Adrenal gland (tissue), 9 donors: ENCODE measurements at regions not wholly inside any gene's neighbourhood (a gene's known extent, or its start where the extent isn't known, plus 50 kb on each side); places are given as distances from the start of the nearest gene placed in this dataset.

Experiments
- DNase-seq, 7 donors: peaks; one replicate each; pipeline ENCODE4 v3.0.0-alpha.2; 2019 to 2020
- H3K27ac ChIP-seq, 5 donors: fragments of 200-600 bp; sonication (generic) in 4 of 5; 1 replicate in 3 of 5; 2 replicates in 2 of 5; pipeline versions ENCODE4 v1.5.1 to v1.8.0; 2016 to 2020; ENCODE audit warnings: mild to moderate bottlenecking in 1 of 5
- H3K27me3 ChIP-seq: fragments of 200-600 bp; 2 replicates; pipeline ENCODE4 v1.8.0; 2021
- H3K36me3 ChIP-seq, 2 donors: fragments of 200-600 bp; replicated peaks in 1 of 2; 1 replicate in 1 of 2; 2 replicates in 1 of 2; pipeline versions ENCODE4 v1.5.1 to v1.8.0; 2018 to 2022
- H3K4me1 ChIP-seq, 2 donors: fragments of 200-600 bp; replicated peaks in 1 of 2; 1 replicate in 1 of 2; 2 replicates in 1 of 2; pipeline versions ENCODE4 v1.5.1 to v1.8.0; 2018 to 2021
- H3K4me3 ChIP-seq, 4 donors: fragments of 200-600 bp; sonication (generic) in 3 of 4; one replicate each; pipeline ENCODE4 v1.5.1; 2016 to 2018
- H3K9me3 ChIP-seq, 3 donors: fragments of 200-600 bp; sonication (generic) in 1 of 3; replicated peaks in 1 of 3; 1 replicate in 2 of 3; 2 replicates in 1 of 3; pipeline versions ENCODE4 v1.5.1 to v1.8.0; 2016 to 2021
- POLR2A ChIP-seq, 2 donors: fragments of 450-650 bp; IDR thresholded peaks; one replicate each; pipeline ENCODE4 v1.6.1; 2017; ENCODE audit warnings: antibody characterized with exemption in 2 of 2, mild to moderate bottlenecking in 2 of 2, moderate library complexity in 1 of 2
- WGBS, 4 donors: extraction: QIAGEN DNeasy Blood & Tissue Kit in 2 of 4; methylation state at CpG; one replicate each; pipeline versions ENCODE4 v1.1.5 to v1.1.7; 2013 to 2017; 5-methylcytosine and 5-hydroxymethylcytosine counted together
- intact Hi-C, 2 donors: fragments of 100-400 bp; cut with DNase I; formaldehyde crosslinking; loops; one replicate each; pipeline versions ENCODE4 v1.14.1 to v1.15.0; 2022 to 2023
- TF ChIP-seq, protein P1 (sequence below), 6 experiments: fragments of 450-650 bp in 4 of 6; fragments of 200-600 bp in 2 of 6; sonication (generic) in 1 of 6; IDR thresholded peaks; 1 replicate in 5 of 6; 2 replicates in 1 of 6; pipeline versions ENCODE4 v1.5.1 to v1.8.0; 2016 to 2021; ENCODE audit warnings: antibody characterized with exemption in 6 of 6, mild to moderate bottlenecking in 2 of 6, moderate library complexity in 1 of 6
- donor health status: healthy with polysubstance abuse.
- donor health status: Bipolar disorder and iron deficiency.
- donor health status: DM: yes; HTN: yes; CAD: no.
- donor health status: DM: no; HTN: no; CAD: no.
- donor health status: DM: no; HTN: no; CAD: no.

DNA sequence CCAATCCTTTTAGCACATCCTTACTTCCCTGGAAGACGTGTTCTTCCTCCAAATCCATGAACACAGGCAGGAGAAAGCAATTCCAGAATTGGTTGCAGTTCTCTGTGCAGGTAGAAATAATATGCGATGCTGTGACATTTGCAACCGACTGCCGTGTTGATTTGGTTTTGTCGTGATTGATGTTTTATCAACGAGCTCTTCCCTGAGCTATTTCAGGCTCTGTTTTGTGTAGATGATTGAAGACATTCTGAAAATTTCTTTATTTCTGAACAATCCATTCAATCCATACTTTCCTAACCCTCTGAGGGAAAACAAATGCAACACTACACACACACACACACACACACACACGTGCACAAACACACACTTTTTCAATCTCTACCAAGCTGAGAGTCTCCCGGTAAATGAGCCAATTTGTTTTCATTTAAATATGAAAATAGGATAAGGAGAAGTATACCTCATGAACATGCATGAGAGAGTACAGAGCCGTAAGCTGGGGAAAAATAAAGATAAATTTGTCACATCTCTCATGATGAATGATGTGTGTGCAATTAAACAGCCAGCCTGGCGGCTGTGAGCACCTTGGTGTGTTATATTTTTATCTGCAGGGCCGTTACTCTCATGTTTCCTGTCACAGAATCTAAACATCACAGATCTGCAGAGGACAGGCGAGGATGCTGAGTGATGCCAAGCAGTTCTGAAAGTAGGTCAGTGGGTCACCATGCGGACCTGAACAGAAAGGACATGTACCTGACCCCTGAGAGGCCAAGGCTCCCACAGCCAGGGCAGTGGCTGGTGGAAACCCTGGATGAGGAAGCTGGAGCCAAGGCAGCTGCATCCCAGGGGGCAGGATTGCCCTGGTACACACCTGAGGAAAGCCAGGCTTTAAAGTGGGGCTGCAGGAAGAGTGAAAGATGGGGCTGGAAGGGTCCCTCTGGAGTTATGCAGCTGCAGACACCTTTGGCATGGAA is 64.8 kb downstream of the PDCL3 start:
- Histone ChIP-seq H3K4me3 (no peak overlapping the region), H3K9me3 (no peaks in the 10 kb centered on the region), H3K27me3 (no peaks in the 10 kb centered on the region), H3K27ac (no peak overlapping the region), H3K4me1 (no peaks in the 10 kb centered on the region), H3K36me3 (no peaks in the 10 kb centered on the region)
- WGBS, 4 donors: 48 to 57% (median 51%) methylated on average over 12 to 13 of the region's 13 CpGs
- TF ChIP-seq, protein P1, sequence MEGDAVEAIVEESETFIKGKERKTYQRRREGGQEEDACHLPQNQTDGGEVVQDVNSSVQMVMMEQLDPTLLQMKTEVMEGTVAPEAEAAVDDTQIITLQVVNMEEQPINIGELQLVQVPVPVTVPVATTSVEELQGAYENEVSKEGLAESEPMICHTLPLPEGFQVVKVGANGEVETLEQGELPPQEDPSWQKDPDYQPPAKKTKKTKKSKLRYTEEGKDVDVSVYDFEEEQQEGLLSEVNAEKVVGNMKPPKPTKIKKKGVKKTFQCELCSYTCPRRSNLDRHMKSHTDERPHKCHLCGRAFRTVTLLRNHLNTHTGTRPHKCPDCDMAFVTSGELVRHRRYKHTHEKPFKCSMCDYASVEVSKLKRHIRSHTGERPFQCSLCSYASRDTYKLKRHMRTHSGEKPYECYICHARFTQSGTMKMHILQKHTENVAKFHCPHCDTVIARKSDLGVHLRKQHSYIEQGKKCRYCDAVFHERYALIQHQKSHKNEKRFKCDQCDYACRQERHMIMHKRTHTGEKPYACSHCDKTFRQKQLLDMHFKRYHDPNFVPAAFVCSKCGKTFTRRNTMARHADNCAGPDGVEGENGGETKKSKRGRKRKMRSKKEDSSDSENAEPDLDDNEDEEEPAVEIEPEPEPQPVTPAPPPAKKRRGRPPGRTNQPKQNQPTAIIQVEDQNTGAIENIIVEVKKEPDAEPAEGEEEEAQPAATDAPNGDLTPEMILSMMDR (IDR thresholded peaks at IDR 0.05): no peak
- TF ChIP-seq POLR2A (IDR thresholded peaks at IDR 0.05): no peak
- DNase-seq: no peak
- intact Hi-C loops: loop anchor here in 1 of 2 donors (10.0 kb wide), 1 partner anchor 87 kb away; no protein-coding TSS in a partner anchor

DNA sequence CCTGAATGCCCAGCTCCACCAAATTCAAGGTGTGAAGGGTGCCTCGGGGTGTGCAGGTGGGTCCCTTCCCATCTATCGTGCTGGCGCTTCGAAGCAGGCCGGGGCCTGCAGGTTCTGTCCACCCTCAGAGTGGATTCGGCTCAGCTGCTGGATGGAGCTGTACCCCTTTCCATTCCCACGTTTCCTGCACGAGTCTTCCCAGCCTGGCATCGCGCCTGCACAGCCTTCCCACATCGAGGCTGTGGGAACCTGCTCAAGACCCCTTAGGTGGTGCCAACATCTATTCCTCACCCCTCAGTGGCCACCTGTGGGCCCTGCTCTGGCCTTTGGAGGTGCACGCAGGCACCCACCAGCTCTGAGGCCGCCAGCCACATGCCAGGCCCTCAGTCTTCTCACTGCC is 65.7 kb downstream of the PDCL3 start:
- DNase-seq: no peak
- intact Hi-C loops: loop anchor here in 1 of 2 donors (10.0 kb wide), 1 partner anchor 86 kb away; no protein-coding TSS in a partner anchor
- TF ChIP-seq POLR2A (IDR thresholded peaks at IDR 0.05): no peak
- TF ChIP-seq, protein P1 (IDR thresholded peaks at IDR 0.05): no peak

DNA sequence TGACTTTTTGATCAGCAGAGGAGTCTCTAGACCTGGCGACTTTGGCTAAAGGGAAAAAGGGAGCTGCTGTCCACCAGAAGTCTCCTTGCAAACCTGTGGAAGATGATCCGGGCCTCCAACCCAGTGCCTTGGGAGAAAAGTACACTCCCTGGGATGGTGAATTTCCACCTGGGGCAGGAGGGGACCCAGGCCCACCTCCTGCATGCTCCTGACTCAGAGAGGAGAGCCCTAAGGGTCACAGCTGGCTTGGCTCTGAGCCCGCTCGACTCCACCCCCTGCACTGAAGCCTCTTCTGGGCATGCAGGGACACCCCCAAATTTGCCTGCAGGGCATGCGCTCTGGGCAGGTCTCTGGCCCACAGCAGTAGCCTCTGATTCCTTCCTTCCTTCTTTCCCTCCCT is 66.5 kb downstream of the PDCL3 start:
- no peak for TF ChIP-seq POLR2A (IDR thresholded peaks at IDR 0.05)
- TF ChIP-seq, protein P1 (IDR thresholded peaks at IDR 0.05): no peak
- no peak for DNase-seq
- Histone ChIP-seq H3K9me3 (no peaks in the 10 kb centered on the region), H3K4me1 (no peaks in the 10 kb centered on the region), H3K4me3 (no peak overlapping the region), H3K36me3 (no peaks in the 10 kb centered on the region), H3K27ac (no peak overlapping the region), H3K27me3 (no peaks in the 10 kb centered on the region)
- intact Hi-C loops: loop anchor here in 1 of 2 donors (10.0 kb wide), 1 partner anchor 85 kb away; no protein-coding TSS in a partner anchor
- whole genome bisulfite sequencing, 4 donors: 87 to 97% (median 95%) methylated on average over 3 to 5 of the region's 5 CpGs

More for the DNA sequence above, 65.7 kb downstream of the PDCL3 start:
- Histone ChIP-seq H3K27me3 (no peaks in the 10 kb centered on the region), H3K4me1 (no peaks in the 10 kb centered on the region), H3K9me3 (no peaks in the 10 kb centered on the region), H3K27ac (no peak overlapping the region), H3K36me3 (no peaks in the 10 kb centered on the region), H3K4me3 (no peak overlapping the region)
- 87 to 95% (median 90%) methylated on average over 9 to 13 of the region's 13 CpGs for WGBS, 4 donors

DNA sequence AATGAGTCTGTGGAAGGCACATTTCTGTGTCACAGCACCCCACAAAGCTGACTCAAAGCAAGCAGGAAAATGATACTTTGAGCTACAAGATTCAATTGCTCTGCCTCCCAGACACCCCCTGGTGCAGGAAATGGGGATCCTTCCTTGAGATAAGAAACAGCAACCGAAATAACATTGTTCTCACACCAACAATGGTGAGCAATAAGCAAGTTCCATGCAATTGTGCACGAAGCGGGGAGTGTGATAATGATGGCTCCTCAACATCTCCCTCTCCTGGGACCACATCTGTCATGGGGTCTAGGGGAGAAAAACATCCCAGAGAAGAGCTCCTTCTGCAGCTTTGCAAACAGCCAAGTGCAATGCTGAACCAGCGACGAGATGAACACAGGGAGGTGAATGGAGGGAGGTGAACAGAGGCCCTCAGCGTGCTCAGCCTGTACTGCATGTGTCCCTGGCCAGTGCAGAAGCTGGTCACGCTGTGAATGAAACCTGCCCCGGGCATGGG is 67.7 kb downstream of the PDCL3 start:
- Histone ChIP-seq H3K4me3 (no peak overlapping the region), H3K27me3 (no peaks in the 10 kb centered on the region), H3K36me3 (no peaks in the 10 kb centered on the region), H3K4me1 (no peaks in the 10 kb centered on the region), H3K9me3 (no peaks in the 10 kb centered on the region), H3K27ac (no peak overlapping the region)
- TF ChIP-seq, protein P1 (IDR thresholded peaks at IDR 0.05): no peak
- no peak for TF ChIP-seq POLR2A (IDR thresholded peaks at IDR 0.05)
- intact Hi-C loops: no loop called here
- WGBS, 4 donors: 80 to 89% (median 83%) methylated on average over 8 of the region's 8 CpGs
- no peak for DNase-seq
